22Rv1 (cell line): ENCODE measurements at regions not wholly inside any gene's neighbourhood (a gene's known extent, or its start where the extent isn't known, plus 50 kb on each side); places are given as distances from the start of the nearest gene placed in this dataset.

Experiments used
- H3K27ac ChIP-seq: fragments of 450-650 bp; 2 replicates; pipeline ENCODE4 v1.5.1; 2017
- CTCF ChIP-seq: fragments of 450-650 bp; IDR thresholded peaks from 2 replicates; pipeline ENCODE4 v1.5.1; 2017; ENCODE audit warnings: mild to moderate bottlenecking
- ZFX ChIP-seq: fragments of 450-650 bp; IDR thresholded peaks from 2 replicates; pipeline ENCODE4 v1.6.1; 2017; ENCODE audit warnings: antibody characterized with exemption, borderline replicate concordance

GRCh38 chr12:24173067-24173466 is 223.6 kb upstream of the SOX5 start:
- H3K27ac ChIP-seq = no peak overlapping the region
- TF ChIP-seq CTCF (no peak), ZFX (no peak)

GRCh38 chr12:24172773-24173066 is 223.2 kb upstream of the SOX5 start:
- TF ChIP-seq ZFX (no peak), CTCF (no peak)
- H3K27ac ChIP-seq = no peak overlapping the region

GRCh38 chr12:24172031-24172772 is 222.7 kb upstream of the SOX5 start:
- no peak overlapping the region for H3K27ac ChIP-seq
- TF ChIP-seq ZFX = no peak
- no peak for TF ChIP-seq CTCF

- no peak overlapping the region for H3K27ac ChIP-seq
- TF ChIP-seq ZFX (no peak), CTCF (no peak)
Observed at GRCh38 chr12:24155042-24155441, 205.6 kb upstream of the SOX5 start.

- no peak overlapping the region for H3K27ac ChIP-seq
- TF ChIP-seq CTCF = no peak
Observed at GRCh38 chr12:24153079-24153478, 203.6 kb upstream of the SOX5 start.

GRCh38 chr12:24152270-24152669 is 202.8 kb upstream of the SOX5 start:
- TF ChIP-seq ZFX (no peak), CTCF (no peak)
- H3K27ac ChIP-seq = no peak overlapping the region

- no peak for TF ChIP-seq CTCF
- no peak for TF ChIP-seq ZFX
- H3K27ac ChIP-seq = no peak overlapping the region
Observed at GRCh38 chr12:24143928-24144327, 194.5 kb upstream of the SOX5 start.
